ENCODE measurements at regions not wholly inside any gene's neighbourhood (a gene's known extent, or its start where the extent isn't known, plus 50 kb on each side); places are given as distances from the start of the nearest gene placed in this dataset.

DNA sequence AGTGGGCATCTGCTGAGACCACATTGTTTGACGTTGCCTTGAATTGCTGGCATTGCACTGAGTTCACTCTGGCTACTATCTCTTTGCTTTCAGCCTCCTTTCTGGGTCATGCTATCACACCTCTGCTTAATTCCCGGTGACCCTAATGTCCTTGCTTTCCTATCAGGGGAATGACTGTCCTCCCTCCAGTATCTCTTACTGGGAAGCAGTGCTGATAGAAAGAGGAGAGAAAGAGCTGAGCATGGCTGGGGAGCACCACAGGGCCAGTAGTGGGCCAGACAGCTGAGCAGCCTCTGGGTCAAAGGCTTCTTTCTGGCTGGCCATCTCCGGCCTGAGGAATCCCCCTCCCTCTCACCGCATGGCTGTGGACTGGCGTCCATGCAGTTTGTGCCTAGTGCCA is 428.7 kb downstream of the INHBA start:
- H3K9me3 ChIP-seq (ENCODE audit: control insufficient read depth, insufficient read depth, low read length): no peaks in the 10 kb centered on the region
- DNase-seq (ENCODE audit: low read depth in 4 of 6, low spot score in 6 of 6): no peak
- WGBS (ENCODE audit: insufficient coverage): 85% methylated on average over 4 of the region's 5 CpGs

DNA sequence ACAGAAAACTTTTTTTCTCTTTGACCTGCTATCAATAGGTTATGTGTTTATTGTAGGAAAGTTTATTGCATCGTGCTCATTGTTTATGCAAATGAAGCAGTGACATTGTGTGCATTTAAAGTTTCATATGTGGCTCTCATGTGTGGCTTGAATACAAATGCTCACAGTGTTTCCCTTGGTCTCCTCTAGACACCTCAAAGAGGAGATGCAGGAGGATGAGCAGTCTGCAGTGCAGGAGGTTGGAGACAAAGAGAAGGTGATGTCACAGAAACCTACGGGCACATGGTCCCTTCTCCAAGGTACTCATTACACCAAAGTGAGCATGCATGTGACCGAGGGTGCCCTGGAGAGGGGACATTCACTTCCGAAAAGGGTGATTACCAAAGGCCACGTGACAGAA is 430.2 kb downstream of the INHBA start:
- Histone ChIP-seq H3K9me3 (ENCODE audit: control insufficient read depth, insufficient read depth, low read length) (no peaks in the 10 kb centered on the region), H3K27ac (ENCODE audit: low read depth, low read length) (no peak overlapping the region), H3K4me1 (ENCODE audit: control insufficient read depth, insufficient read depth, low read length) (no peaks in the 10 kb centered on the region), H3K27me3 (ENCODE audit: control insufficient read depth, insufficient read depth, low read length) (no peaks in the 10 kb centered on the region), H3K36me3 (ENCODE audit: control insufficient read depth, insufficient read depth, low read length) (no peaks in the 10 kb centered on the region), H3K4me3 (ENCODE audit: low read depth, low read length) (no peak overlapping the region)
- 87% methylated on average over 4 of the region's 5 CpGs for WGBS (ENCODE audit: insufficient coverage)
- DNase-seq (ENCODE audit: low read depth in 4 of 6, low spot score in 6 of 6): no peak

More for the DNA sequence above, 428.7 kb downstream of the INHBA start:
- Histone ChIP-seq H3K27me3 (ENCODE audit: control insufficient read depth, insufficient read depth, low read length) (no peaks in the 10 kb centered on the region), H3K36me3 (ENCODE audit: control insufficient read depth, insufficient read depth, low read length) (no peaks in the 10 kb centered on the region), H3K4me3 (ENCODE audit: low read depth, low read length) (no peak overlapping the region), H3K4me1 (ENCODE audit: control insufficient read depth, insufficient read depth, low read length) (no peaks in the 10 kb centered on the region), H3K27ac (ENCODE audit: low read depth, low read length) (no peak overlapping the region)

DNA sequence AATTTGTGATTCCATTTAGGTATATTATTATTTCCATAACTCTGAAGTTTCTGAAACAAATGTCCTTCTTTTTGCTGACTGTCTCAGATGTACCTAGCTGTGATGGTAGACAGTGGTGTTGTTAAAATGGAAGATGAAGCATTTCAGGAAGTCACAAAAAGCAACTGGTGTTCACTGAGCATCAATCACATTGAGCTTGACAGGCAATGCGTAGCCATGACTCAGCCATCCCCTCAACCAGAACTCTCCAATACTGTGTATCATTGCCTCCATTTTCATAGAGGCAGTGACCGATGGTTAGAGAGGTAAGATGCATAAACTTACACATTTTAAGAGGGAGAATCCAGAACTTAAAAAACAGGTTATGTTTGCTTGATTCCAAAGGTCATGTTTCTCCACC is 434.0 kb downstream of the INHBA start:
- Histone ChIP-seq H3K27ac (ENCODE audit: low read depth, low read length) (no peak overlapping the region), H3K4me3 (ENCODE audit: low read depth, low read length) (no peak overlapping the region), H3K27me3 (ENCODE audit: control insufficient read depth, insufficient read depth, low read length) (no peaks in the 10 kb centered on the region), H3K9me3 (ENCODE audit: control insufficient read depth, insufficient read depth, low read length) (no peaks in the 10 kb centered on the region), H3K4me1 (ENCODE audit: control insufficient read depth, insufficient read depth, low read length) (no peaks in the 10 kb centered on the region), H3K36me3 (ENCODE audit: control insufficient read depth, insufficient read depth, low read length) (no peaks in the 10 kb centered on the region)
- DNase-seq (ENCODE audit: low read depth in 4 of 6, low spot score in 6 of 6): no peak
- no CpG with 5 or more reads among the region's 2 CpGs for WGBS (ENCODE audit: insufficient coverage)

DNA sequence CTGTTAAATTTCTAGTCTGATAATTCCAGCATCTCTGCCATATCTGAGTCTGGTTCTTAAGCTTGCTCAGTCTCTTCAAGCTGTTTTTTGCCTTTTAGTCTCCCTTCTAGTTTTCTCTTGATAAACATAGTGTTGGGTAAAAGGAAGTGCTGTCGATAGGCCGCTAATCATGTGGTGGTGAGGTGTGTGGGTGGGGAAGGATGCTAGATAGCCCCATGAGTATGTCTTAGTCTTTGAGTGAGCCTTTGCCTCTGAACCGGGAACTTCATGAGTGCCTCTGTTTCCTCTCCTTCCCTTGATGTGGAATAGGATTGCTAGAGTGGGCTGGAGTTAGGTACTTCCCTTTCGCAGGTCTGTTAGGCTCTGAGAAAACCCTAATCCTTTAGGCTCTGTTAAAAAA is 441.8 kb downstream of the INHBA start:
- H3K27ac ChIP-seq (ENCODE audit: low read depth, low read length): no peak overlapping the region
- DNase-seq (ENCODE audit: low read depth in 4 of 6, low spot score in 6 of 6): no peak
- H3K27me3 ChIP-seq (ENCODE audit: control insufficient read depth, insufficient read depth, low read length): no peaks in the 10 kb centered on the region
- no peaks in the 10 kb centered on the region for H3K36me3 ChIP-seq (ENCODE audit: control insufficient read depth, insufficient read depth, low read length)
- 69% methylated on average over 2 of the region's 4 CpGs for WGBS (ENCODE audit: insufficient coverage)
- H3K4me1 ChIP-seq (ENCODE audit: control insufficient read depth, insufficient read depth, low read length): no peaks in the 10 kb centered on the region
- H3K4me3 ChIP-seq (ENCODE audit: low read depth, low read length): no peak overlapping the region
- no peaks in the 10 kb centered on the region for H3K9me3 ChIP-seq (ENCODE audit: control insufficient read depth, insufficient read depth, low read length)

DNA sequence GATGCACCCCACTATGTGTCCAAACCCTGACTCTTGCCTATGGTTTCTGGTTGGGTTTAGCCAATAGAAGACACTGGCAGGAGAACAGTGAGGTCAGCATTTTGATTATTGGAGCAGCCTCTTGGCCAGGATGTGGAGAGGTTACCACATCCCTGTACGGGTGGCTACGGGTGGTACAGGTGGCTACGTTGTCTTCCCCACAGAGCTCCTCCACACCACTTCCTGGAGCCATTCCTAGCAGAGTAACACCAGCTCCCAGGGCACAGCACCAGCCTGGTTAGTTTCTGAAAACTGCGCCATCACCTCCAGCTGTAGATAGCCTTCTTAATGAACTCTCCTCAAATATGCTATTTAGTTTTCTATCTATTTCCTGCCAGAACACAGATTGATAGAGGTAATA is 445.2 kb downstream of the INHBA start:
- H3K27me3 ChIP-seq (ENCODE audit: control insufficient read depth, insufficient read depth, low read length): no peaks in the 10 kb centered on the region
- 97% methylated on average over 3 of the region's 4 CpGs for WGBS (ENCODE audit: insufficient coverage)
- no peak overlapping the region for H3K27ac ChIP-seq (ENCODE audit: low read depth, low read length)
- no peaks in the 10 kb centered on the region for H3K4me1 ChIP-seq (ENCODE audit: control insufficient read depth, insufficient read depth, low read length)
- H3K4me3 ChIP-seq (ENCODE audit: low read depth, low read length): no peak overlapping the region
- no peaks in the 10 kb centered on the region for H3K36me3 ChIP-seq (ENCODE audit: control insufficient read depth, insufficient read depth, low read length)
- DNase-seq (ENCODE audit: low read depth in 4 of 6, low spot score in 6 of 6): no peak
- no peaks in the 10 kb centered on the region for H3K9me3 ChIP-seq (ENCODE audit: control insufficient read depth, insufficient read depth, low read length)

DNA sequence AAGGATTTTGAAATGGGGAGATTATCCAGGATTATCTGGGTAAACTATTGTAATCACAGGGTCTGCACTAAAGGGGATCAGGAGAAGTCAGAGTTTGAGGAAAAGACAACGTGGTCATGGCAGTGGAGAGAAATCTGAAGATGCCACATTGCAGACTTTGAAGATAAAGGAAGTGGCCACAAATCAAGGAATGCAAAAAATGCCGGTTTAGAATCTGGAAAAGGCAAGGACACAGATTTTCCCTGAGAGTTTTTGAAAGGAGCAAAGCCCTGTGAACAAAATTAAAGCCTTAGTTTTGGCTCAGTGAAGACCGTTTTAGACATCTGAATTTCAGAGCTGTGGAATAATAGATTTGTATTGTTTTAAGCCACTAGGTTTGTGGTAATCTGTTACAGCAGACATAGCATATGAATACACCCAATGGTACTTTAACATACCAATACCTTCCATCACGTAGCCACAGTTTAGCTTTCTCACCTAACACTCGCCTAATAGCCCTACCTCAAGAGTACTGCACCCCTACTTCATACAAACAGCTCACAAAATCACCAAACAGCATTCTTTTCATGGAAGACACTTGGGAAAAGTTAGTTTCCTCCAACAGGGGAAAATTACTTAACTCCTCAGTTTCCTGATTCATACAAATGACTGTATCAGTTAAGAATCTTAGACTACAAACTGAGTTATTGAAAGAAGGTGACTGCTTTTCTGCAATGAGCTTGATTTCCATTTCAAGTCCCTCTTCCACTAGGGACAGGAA is 446.5 kb downstream of the INHBA start:
- Histone ChIP-seq H3K36me3 (ENCODE audit: control insufficient read depth, insufficient read depth, low read length) (no peaks in the 10 kb centered on the region), H3K4me3 (ENCODE audit: low read depth, low read length) (no peak overlapping the region), H3K9me3 (ENCODE audit: control insufficient read depth, insufficient read depth, low read length) (no peaks in the 10 kb centered on the region), H3K27ac (ENCODE audit: low read depth, low read length) (no peak overlapping the region), H3K4me1 (ENCODE audit: control insufficient read depth, insufficient read depth, low read length) (no peaks in the 10 kb centered on the region), H3K27me3 (ENCODE audit: control insufficient read depth, insufficient read depth, low read length) (no peaks in the 10 kb centered on the region)
- WGBS (ENCODE audit: insufficient coverage): 84% methylated on average over 4 of the region's 5 CpGs
- DNase-seq (ENCODE audit: low read depth in 4 of 6, low spot score in 6 of 6): no peak

DNA sequence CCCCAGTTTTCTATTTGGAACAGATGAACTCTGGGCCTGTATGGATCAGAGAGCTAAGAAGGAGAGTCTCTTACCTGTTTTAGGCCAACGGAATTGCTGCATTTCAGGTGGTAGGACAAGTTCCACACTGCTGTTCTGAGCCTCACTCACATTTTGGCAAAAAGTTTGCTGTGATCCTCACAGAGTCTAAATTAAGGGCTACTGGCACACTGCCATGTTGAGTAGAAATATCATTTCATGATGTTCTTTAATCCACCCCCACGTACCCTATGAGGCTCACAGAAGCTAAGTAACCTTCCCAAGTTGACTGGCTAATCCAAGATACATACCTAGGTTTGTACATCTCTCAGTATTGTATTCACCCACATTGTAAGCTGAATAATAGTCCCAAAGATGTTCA is 447.2 kb downstream of the INHBA start:
- H3K9me3 ChIP-seq (ENCODE audit: control insufficient read depth, insufficient read depth, low read length): no peaks in the 10 kb centered on the region
- H3K4me3 ChIP-seq (ENCODE audit: low read depth, low read length): no peak overlapping the region
- H3K36me3 ChIP-seq (ENCODE audit: control insufficient read depth, insufficient read depth, low read length): no peaks in the 10 kb centered on the region
- no peaks in the 10 kb centered on the region for H3K4me1 ChIP-seq (ENCODE audit: control insufficient read depth, insufficient read depth, low read length)
- H3K27ac ChIP-seq (ENCODE audit: low read depth, low read length): no peak overlapping the region
- DNase-seq (ENCODE audit: low read depth in 4 of 6, low spot score in 6 of 6): no peak
- 100% methylated on average over 1 of the region's 2 CpGs for WGBS (ENCODE audit: insufficient coverage)
- no peaks in the 10 kb centered on the region for H3K27me3 ChIP-seq (ENCODE audit: control insufficient read depth, insufficient read depth, low read length)

DNA sequence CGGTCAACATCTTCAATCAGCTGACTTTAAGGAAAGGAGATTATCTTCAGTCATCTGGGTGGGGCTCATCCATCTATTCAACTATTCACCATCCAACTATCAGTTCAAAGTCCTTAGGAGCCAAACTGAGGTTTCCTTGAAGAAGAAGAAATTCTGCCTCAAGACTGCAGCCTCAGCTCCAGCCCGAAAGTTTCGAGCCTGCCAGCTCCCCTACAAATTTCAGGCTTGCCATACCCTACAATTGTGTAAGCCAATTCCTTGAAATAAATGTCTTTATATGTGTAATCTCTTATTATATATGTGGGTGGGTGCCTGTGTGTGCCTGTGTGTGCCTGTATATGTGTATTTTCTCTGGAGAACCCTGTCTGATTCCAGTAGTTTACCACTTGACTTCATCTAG is 447.8 kb downstream of the INHBA start:
- Histone ChIP-seq H3K27ac (ENCODE audit: low read depth, low read length) (no peak overlapping the region), H3K4me1 (ENCODE audit: control insufficient read depth, insufficient read depth, low read length) (no peaks in the 10 kb centered on the region), H3K36me3 (ENCODE audit: control insufficient read depth, insufficient read depth, low read length) (no peaks in the 10 kb centered on the region), H3K9me3 (ENCODE audit: control insufficient read depth, insufficient read depth, low read length) (no peaks in the 10 kb centered on the region), H3K27me3 (ENCODE audit: control insufficient read depth, insufficient read depth, low read length) (no peaks in the 10 kb centered on the region), H3K4me3 (ENCODE audit: low read depth, low read length) (no peak overlapping the region)
- no CpG with 5 or more reads among the region's 3 CpGs for WGBS (ENCODE audit: insufficient coverage)
- DNase-seq (ENCODE audit: low read depth in 4 of 6, low spot score in 6 of 6): no peak

DNA sequence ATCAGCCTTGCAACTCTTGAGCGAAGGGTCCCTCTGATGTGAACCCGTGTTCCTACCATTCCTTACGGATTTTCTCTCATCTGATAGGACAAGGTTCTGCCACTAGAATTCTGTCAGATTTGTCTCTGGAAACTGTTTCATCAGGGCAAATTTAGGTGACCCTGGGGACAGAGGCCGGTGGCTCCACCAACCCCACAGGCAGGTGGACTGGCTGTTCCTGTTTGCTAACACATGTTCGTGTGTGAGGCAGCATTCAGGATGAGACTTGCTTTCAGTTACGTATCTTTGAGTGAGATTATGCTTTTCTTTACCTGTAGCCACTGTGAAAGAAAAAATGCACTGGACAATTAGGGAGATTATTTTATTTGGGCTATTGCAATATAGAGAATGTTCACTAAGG is 449.9 kb downstream of the INHBA start:
- no peak overlapping the region for H3K4me3 ChIP-seq (ENCODE audit: low read depth, low read length)
- DNase-seq (ENCODE audit: low read depth in 4 of 6, low spot score in 6 of 6): no peak
- no peaks in the 10 kb centered on the region for H3K9me3 ChIP-seq (ENCODE audit: control insufficient read depth, insufficient read depth, low read length)
- no peak overlapping the region for H3K27ac ChIP-seq (ENCODE audit: low read depth, low read length)
- H3K27me3 ChIP-seq (ENCODE audit: control insufficient read depth, insufficient read depth, low read length): no peaks in the 10 kb centered on the region
- no peaks in the 10 kb centered on the region for H3K36me3 ChIP-seq (ENCODE audit: control insufficient read depth, insufficient read depth, low read length)
- 97% methylated on average over 5 of the region's 6 CpGs for WGBS (ENCODE audit: insufficient coverage)
- no peaks in the 10 kb centered on the region for H3K4me1 ChIP-seq (ENCODE audit: control insufficient read depth, insufficient read depth, low read length)

DNA sequence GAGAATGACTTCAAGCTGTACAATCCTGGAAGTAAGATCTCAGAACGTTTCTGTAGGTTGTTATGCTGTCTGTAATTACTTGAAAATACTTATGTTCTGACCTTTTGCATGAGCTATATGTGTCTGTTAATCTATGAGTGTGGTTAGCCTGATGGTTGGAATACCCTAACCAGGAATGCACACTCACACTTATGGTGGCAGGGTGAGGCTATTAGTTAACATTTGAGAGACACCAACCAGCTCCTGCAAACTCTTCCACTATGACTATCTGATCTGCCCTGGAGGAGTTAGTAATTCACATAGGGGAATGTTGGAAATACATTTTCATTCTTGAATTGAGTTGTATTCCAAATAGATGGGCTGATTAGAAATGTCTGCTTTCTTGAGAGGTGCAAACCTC is 450.3 kb downstream of the INHBA start:
- Histone ChIP-seq H3K27ac (ENCODE audit: low read depth, low read length) (no peak overlapping the region), H3K4me3 (ENCODE audit: low read depth, low read length) (no peak overlapping the region), H3K4me1 (ENCODE audit: control insufficient read depth, insufficient read depth, low read length) (no peaks in the 10 kb centered on the region), H3K9me3 (ENCODE audit: control insufficient read depth, insufficient read depth, low read length) (no peaks in the 10 kb centered on the region), H3K27me3 (ENCODE audit: control insufficient read depth, insufficient read depth, low read length) (no peaks in the 10 kb centered on the region), H3K36me3 (ENCODE audit: control insufficient read depth, insufficient read depth, low read length) (no peaks in the 10 kb centered on the region)
- no CpG with 5 or more reads among the region's 1 CpG for WGBS (ENCODE audit: insufficient coverage)
- DNase-seq (ENCODE audit: low read depth in 4 of 6, low spot score in 6 of 6): no peak
